K562 (cell line): ENCODE measurements at regions not wholly inside any gene's neighbourhood (a gene's known extent, or its start where the extent isn't known, plus 50 kb on each side); places are given as distances from the start of the nearest gene placed in this dataset.

Experiments used
- ATAC-seq: fragments of 200-7000 bp; cut with Tn5 transposase; 3 replicates; pipeline ENCODE4 v1.9.1; 2020; ENCODE audit warnings: moderate library complexity
- BruUV-seq: library from RNA; stranded (reverse); fragments of 400-500 nt; replicated peaks from 2 replicates; lab custom pipeline; 2021; lab: Mats Ljungman, UMichigan
- CTCF ChIA-PET: fragments of 300-600 bp; formaldehyde crosslinking; extraction: SDS; loops from one replicate; lab custom pipeline; 2021; ENCODE audit warnings: low intra/inter-chr PET ratio; lab: Yijun Ruan, JAX
- POLR2A ChIA-PET: fragments of 300-600, 350-650 bp; sonication (Branson Sonifier 250); formaldehyde crosslinking; extraction: SDS; loops from one replicate; lab custom pipeline; 2021; ENCODE audit warnings: antibody characterized with exemption, inconsistent platforms; lab: Yijun Ruan, JAX
- DNase-seq, 4 experiments: peaks; one replicate each; pipeline versions ENCODE4 v3.0.0 to v3.0.0-alpha.2; 2011 to 2018; ENCODE audit warnings: low spot score in 3 of 4, mixed read lengths in 3 of 4; ENCODE audit errors: extremely low read depth in 1 of 4
- FAIRE-seq: peaks from 2 replicates; lab custom pipeline; 2011; peaks lifted over from hg19 to GRCh38; lab: Jason Lieb, UNC
- H2AFZ ChIP-seq: 2 replicates; pipeline ENCODE4 v1.6.0; 2011; ENCODE audit warnings: low read depth, low read length, control low read depth, inconsistent platforms
- H3K27ac ChIP-seq: fragments of 200-600 bp; 3 replicates; pipeline ENCODE4 v1.8.0; 2011; ENCODE audit warnings: low read depth, mild to moderate bottlenecking, control low read depth, inconsistent platforms, low read length, moderate library complexity, mixed read lengths; ENCODE audit errors: extremely low read depth
- H3K27me3 ChIP-seq, 2 experiments: fragments of 300-600 bp in 1 of 2; 2 replicates in 1 of 2; 3 replicates in 1 of 2; pipeline versions ENCODE4 v1.6.0 to v1.8.0; 2011; ENCODE audit warnings: inconsistent platforms in 2 of 2, low read length in 2 of 2, mild to moderate bottlenecking in 1 of 2, mixed read lengths in 1 of 2, moderate library complexity in 1 of 2; ENCODE audit not compliant: control insufficient read depth in 2 of 2, insufficient read depth in 2 of 2
- H3K36me3 ChIP-seq: fragments of 300-600 bp; 3 replicates; pipeline ENCODE4 v1.8.0; 2011; ENCODE audit warnings: mild to moderate bottlenecking, low read length, inconsistent platforms; ENCODE audit not compliant: control insufficient read depth, insufficient read depth
- H3K4me1 ChIP-seq, 2 experiments: fragments of 200-600 bp in 1 of 2; replicated peaks in 1 of 2; 2 replicates in 1 of 2; 3 replicates in 1 of 2; pipeline versions ENCODE4 v1.5.1 to v1.8.0; 2011; ENCODE audit warnings: inconsistent platforms in 2 of 2, low read length in 2 of 2, mild to moderate bottlenecking in 1 of 2, mixed read lengths in 1 of 2, moderate library complexity in 1 of 2; ENCODE audit not compliant: control insufficient read depth in 2 of 2, insufficient read depth in 2 of 2
- H3K4me2 ChIP-seq: 2 replicates; pipeline ENCODE4 v1.6.1; 2011; ENCODE audit warnings: low read length, control low read depth, inconsistent platforms, mixed read lengths; ENCODE audit not compliant: insufficient read depth
- H3K4me3 ChIP-seq: fragments of 200-600 bp; sonication (generic), shearing (Covaris generic); 2 replicates; pipeline ENCODE4 v1.5.1; 2016; ENCODE audit warnings: control low read depth, inconsistent platforms
- H3K79me2 ChIP-seq: fragments of 200-600 bp; 3 replicates; pipeline ENCODE4 v1.8.0; 2011; ENCODE audit warnings: low read length, inconsistent platforms; ENCODE audit not compliant: control insufficient read depth, insufficient read depth
- H3K9ac ChIP-seq, 2 experiments: 2 replicates each; pipeline versions ENCODE4 v1.6.0 to v1.6.1; 2011; ENCODE audit warnings: low read depth in 2 of 2, low read length in 2 of 2, control low read depth in 1 of 2, inconsistent platforms in 1 of 2, mild to moderate bottlenecking in 1 of 2, mixed read lengths in 1 of 2; ENCODE audit not compliant: insufficient read depth in 1 of 2
- H3K9me1 ChIP-seq: one replicate; pipeline ENCODE4 v1.6.0; 2011; ENCODE audit warnings: inconsistent platforms, mild to moderate bottlenecking, low read length, moderate library complexity; ENCODE audit not compliant: control insufficient read depth, insufficient read depth
- H3K9me3 ChIP-seq: replicated peaks from 2 replicates; pipeline ENCODE4 v1.5.1; 2011; ENCODE audit warnings: low read depth, low read length, inconsistent platforms; ENCODE audit not compliant: control insufficient read depth, insufficient read depth
- H4K20me1 ChIP-seq: replicated peaks from 2 replicates; pipeline ENCODE4 v1.6.1; 2011; ENCODE audit warnings: low read length, inconsistent platforms, mixed read lengths; ENCODE audit not compliant: control insufficient read depth, insufficient read depth
- CBFA2T2 ChIP-seq: fragments of 450-650 bp; conservative IDR thresholded peaks from 2 replicates; pipeline ENCODE4 v1.6.1; 2017; ENCODE audit warnings: mild to moderate bottlenecking
- CHD4 ChIP-seq: fragments of 200-600 bp; sonication (generic); IDR thresholded peaks from 3 replicates; pipeline ENCODE4 v1.6.1; 2012; ENCODE audit warnings: low read depth, mild to moderate bottlenecking, mixed read lengths, low read length, inconsistent platforms; ENCODE audit not compliant: insufficient read depth, insufficient replicate concordance, poor library complexity, severe bottlenecking
- ERF ChIP-seq: fragments of 450-650 bp; formaldehyde crosslinking; IDR thresholded peaks from 2 replicates; pipeline ENCODE4 v1.4.0; 2020; ENCODE audit warnings: mild to moderate bottlenecking, mixed read lengths
- ESRRB ChIP-seq: fragments of 250-450 bp; sonication (Bioruptor Pico); IDR thresholded peaks from 2 replicates; pipeline ENCODE4 v1.5.0; 2020; ENCODE audit warnings: mild to moderate bottlenecking, moderate library complexity, borderline replicate concordance
- EWSR1 ChIP-seq: fragments of 450-650 bp; IDR thresholded peaks from 2 replicates; pipeline ENCODE4 v1.6.1; 2018; ENCODE audit warnings: borderline replicate concordance, mild to moderate bottlenecking, low read depth, moderate library complexity; ENCODE audit not compliant: partially characterized antibody
- HLTF ChIP-seq: fragments of 450-650 bp; IDR thresholded peaks from 2 replicates; pipeline ENCODE4 v1.6.1; 2016
- LCOR ChIP-seq: sonication (generic); formaldehyde crosslinking; IDR thresholded peaks from 2 replicates; pipeline ENCODE4 v1.8.0; 2022; ENCODE audit warnings: mild to moderate bottlenecking, missing genetic modification reagents
- MCM2 ChIP-seq: fragments of 450-650 bp; IDR thresholded peaks from 2 replicates; pipeline ENCODE4 v1.6.1; 2017; ENCODE audit warnings: low read depth, mild to moderate bottlenecking
- NRF1 ChIP-seq, 2 experiments: fragments of 450-650 bp; IDR thresholded peaks in 1 of 2; conservative IDR thresholded peaks in 1 of 2; 2 replicates each; pipeline ENCODE4 v1.6.1; 2014; ENCODE audit warnings: mild to moderate bottlenecking in 2 of 2
- PTBP1 ChIP-seq: fragments of 200-400 bp; formaldehyde crosslinking; IDR thresholded peaks from 2 replicates; pipeline ENCODE4 v1.6.1; 2017; ENCODE audit warnings: low read depth, low read length
- SAFB2 ChIP-seq: fragments of 200-400 bp; formaldehyde crosslinking; IDR thresholded peaks from 2 replicates; pipeline ENCODE4 v1.6.1; 2018; ENCODE audit warnings: borderline replicate concordance, low read length, low read depth, moderate library complexity; ENCODE audit not compliant: severe bottlenecking
- TARDBP ChIP-seq: fragments of 450-650 bp; IDR thresholded peaks from 2 replicates; pipeline ENCODE4 v1.6.1; 2016
- ZBTB34 ChIP-seq: fragments of 250-450 bp; sonication (Bioruptor Pico); IDR thresholded peaks from 2 replicates; pipeline ENCODE4 v1.8.0; 2021; ENCODE audit warnings: mild to moderate bottlenecking, moderate library complexity
- ZNF274 ChIP-seq: IDR thresholded peaks from 2 replicates; pipeline ENCODE4 v1.6.1; 2011; ENCODE audit warnings: low read depth, mild to moderate bottlenecking, low read length, moderate library complexity, borderline replicate concordance
- ZNF75A ChIP-seq: fragments of 450-650 bp; formaldehyde crosslinking; IDR thresholded peaks from 2 replicates; pipeline ENCODE4 v1.4.0; 2020; ENCODE audit warnings: mild to moderate bottlenecking
- WGBS: fragments of 100-300 bp; shearing (Covaris generic); methylation state at CpG from one replicate; pipeline ENCODE4 v1.1.6; 2016; ENCODE audit warnings: low coverage, mixed read lengths; ENCODE audit not compliant: insufficient coverage; ENCODE audit errors: missing lambda C conversion rate; 5-methylcytosine and 5-hydroxymethylcytosine counted together
- in situ Hi-C: fragments of 300-500 bp; cut with MboI; formaldehyde crosslinking; loops from 4 replicates; pipeline ENCODE4 v1.15.0; 2018; ENCODE audit warnings: inconsistent platforms, mixed read lengths
- intact Hi-C: fragments of 100-400 bp; cut with micrococcal nuclease; formaldehyde crosslinking; loops from 2 replicates; pipeline ENCODE4 v1.14.2; 2022

GRCh38 chr1:5578690-5579089, 413.5 kb downstream of the NPHP4 start:
- no peaks in the 10 kb centered on the region for H3K4me1 ChIP-seq
- no peaks in the 10 kb centered on the region for H3K9me1 ChIP-seq
- H2AFZ ChIP-seq, result no peak overlapping the region
- DNase-seq, result no peak
- no peak overlapping the region for H3K4me2 ChIP-seq
- no peak for ATAC-seq
- no peaks in the 10 kb centered on the region for H3K79me2 ChIP-seq
- H3K36me3 ChIP-seq, result no peaks in the 10 kb centered on the region
- 0% methylated on average over 8 of the region's 8 CpGs for WGBS
- no TSS peak for BruUV-seq
- H3K9me3 ChIP-seq, result no peaks in the 10 kb centered on the region
- H3K4me3 ChIP-seq, result no peak overlapping the region
- no peak overlapping the region for H3K27ac ChIP-seq
- ChIA-PET CTCF (no interaction called here), POLR2A (no interaction called here)
- H3K27me3 ChIP-seq, result no peaks in the 10 kb centered on the region; a peak in 2 of 5 replicates
- FAIRE-seq, result no peak
- no peak overlapping the region for H3K9ac ChIP-seq
- intact Hi-C loops, result no loop called here
- TF ChIP-seq ZNF75A (CRISPR knock-in tag) (no peak), CHD4 (no peak), LCOR (CRISPR knock-in tag) (no peak), ESRRB (no peak), ZBTB34 (no peak), TARDBP (no peak), MCM2 (no peak), EWSR1 (no peak), NRF1 (conservative IDR thresholded peaks at IDR 0.05 in 1 of 2, IDR thresholded peaks at IDR 0.05 in 1 of 2) (no peak), ERF (CRISPR knock-in tag) (no peak), SAFB2 (no peak), ZNF274 (no peak), HLTF (no peak), PTBP1 (no peak), CBFA2T2 (no peak)
- in situ Hi-C loops, result no loop called here
- no peaks in the 10 kb centered on the region for H4K20me1 ChIP-seq
